ENCODE measurements at regions not wholly inside any gene's neighbourhood (a gene's known extent, or its start where the extent isn't known, plus 50 kb on each side); places are given as distances from the start of the nearest gene placed in this dataset.

GRCh38 chr2:122445003-122445402 lies 689.6 kb downstream of the TSN start:
- TF ChIP-seq CTCF (IDR thresholded peaks at IDR 0.05; ENCODE audit: insufficient read depth, low read length): no peak
- no peak for TF ChIP-seq POLR2AphosphoS5 (IDR thresholded peaks at IDR 0.05; ENCODE audit: low read depth)
- TF ChIP-seq, protein P1, sequence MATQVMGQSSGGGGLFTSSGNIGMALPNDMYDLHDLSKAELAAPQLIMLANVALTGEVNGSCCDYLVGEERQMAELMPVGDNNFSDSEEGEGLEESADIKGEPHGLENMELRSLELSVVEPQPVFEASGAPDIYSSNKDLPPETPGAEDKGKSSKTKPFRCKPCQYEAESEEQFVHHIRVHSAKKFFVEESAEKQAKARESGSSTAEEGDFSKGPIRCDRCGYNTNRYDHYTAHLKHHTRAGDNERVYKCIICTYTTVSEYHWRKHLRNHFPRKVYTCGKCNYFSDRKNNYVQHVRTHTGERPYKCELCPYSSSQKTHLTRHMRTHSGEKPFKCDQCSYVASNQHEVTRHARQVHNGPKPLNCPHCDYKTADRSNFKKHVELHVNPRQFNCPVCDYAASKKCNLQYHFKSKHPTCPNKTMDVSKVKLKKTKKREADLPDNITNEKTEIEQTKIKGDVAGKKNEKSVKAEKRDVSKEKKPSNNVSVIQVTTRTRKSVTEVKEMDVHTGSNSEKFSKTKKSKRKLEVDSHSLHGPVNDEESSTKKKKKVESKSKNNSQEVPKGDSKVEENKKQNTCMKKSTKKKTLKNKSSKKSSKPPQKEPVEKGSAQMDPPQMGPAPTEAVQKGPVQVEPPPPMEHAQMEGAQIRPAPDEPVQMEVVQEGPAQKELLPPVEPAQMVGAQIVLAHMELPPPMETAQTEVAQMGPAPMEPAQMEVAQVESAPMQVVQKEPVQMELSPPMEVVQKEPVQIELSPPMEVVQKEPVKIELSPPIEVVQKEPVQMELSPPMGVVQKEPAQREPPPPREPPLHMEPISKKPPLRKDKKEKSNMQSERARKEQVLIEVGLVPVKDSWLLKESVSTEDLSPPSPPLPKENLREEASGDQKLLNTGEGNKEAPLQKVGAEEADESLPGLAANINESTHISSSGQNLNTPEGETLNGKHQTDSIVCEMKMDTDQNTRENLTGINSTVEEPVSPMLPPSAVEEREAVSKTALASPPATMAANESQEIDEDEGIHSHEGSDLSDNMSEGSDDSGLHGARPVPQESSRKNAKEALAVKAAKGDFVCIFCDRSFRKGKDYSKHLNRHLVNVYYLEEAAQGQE (IDR thresholded peaks at IDR 0.05; ENCODE audit: insufficient replicate concordance, low read depth): no peak
- no peak for TF ChIP-seq SPI1 (IDR thresholded peaks at IDR 0.05; ENCODE audit: borderline replicate concordance, low read depth)

Measured in HL-60 (cell line).